ENCODE measurements at regions not wholly inside any gene's neighbourhood (a gene's known extent, or its start where the extent isn't known, plus 50 kb on each side); places are given as distances from the start of the nearest gene placed in this dataset.

DNA sequence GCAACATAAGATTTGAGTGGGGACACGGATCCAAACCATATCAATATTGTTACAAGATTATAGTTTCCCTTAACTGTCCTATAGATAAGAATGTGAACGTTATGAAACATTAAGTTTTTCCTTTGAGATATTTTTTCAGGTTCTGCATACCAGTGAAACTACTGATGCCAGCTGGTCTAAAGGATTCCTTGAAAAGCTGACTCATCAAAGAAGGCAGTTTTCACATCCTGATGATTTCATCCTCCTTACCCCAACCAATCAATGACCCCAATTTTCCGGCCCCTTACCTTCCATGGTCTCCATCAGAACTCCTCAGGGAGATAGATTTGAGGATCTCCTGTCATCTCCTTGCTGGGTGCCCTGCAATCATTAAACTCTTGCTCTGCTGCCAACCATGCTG, 64.1 kb upstream of the HS3ST4 start:
- Histone ChIP-seq H2BK5ac (ENCODE audit: low read depth, low read length, poor library complexity, severe bottlenecking) (no peak overlapping the region), H3K79me1 (ENCODE audit: low read depth in 1 of 2, low read length in 2 of 2) (no peaks in the 10 kb centered on the region), H3K27me3 (ENCODE audit: control insufficient read depth, insufficient read depth, low read length) (no peaks in the 10 kb centered on the region), H3K9ac (ENCODE audit: low read depth, low read length) (no peak overlapping the region), H2BK120ac (ENCODE audit: low read depth, low read length) (no peak overlapping the region), H4K5ac (ENCODE audit: low read depth, low read length) (no peak overlapping the region), H2BK15ac (ENCODE audit: low read depth, low read length) (no peak overlapping the region), H3K4me2 (ENCODE audit: low read depth, low read length) (no peak overlapping the region), H3K14ac (replicated peaks; ENCODE audit: low read depth, low read length) (no peak overlapping the region), H3K18ac (ENCODE audit: low read depth, low read length) (no peak overlapping the region), H3K9me3 (ENCODE audit: control insufficient read depth, insufficient read depth, low read length) (peaks cover 7% of the 10 kb centered on the region; the same call in 1 of the 2 replicates), H4K20me1 (ENCODE audit: insufficient read depth, low read length) (no peaks in the 10 kb centered on the region), H3K27ac (ENCODE audit: insufficient read depth, low read length) (no peak overlapping the region), H3K9me1 (ENCODE audit: insufficient read depth, low read length) (no peaks in the 10 kb centered on the region), H3K4me1 (ENCODE audit: control insufficient read depth, insufficient read depth, low read length) (no peaks in the 10 kb centered on the region), H3K4ac (ENCODE audit: low read depth, low read length) (no peak overlapping the region), H2AFZ (replicated peaks; ENCODE audit: low read length, poor library complexity) (no peak overlapping the region), H2AK5ac (ENCODE audit: low read depth, low read length) (no peak overlapping the region), H4K8ac (ENCODE audit: low read depth in 2 of 2, low read length in 2 of 2) (no peak overlapping the region), H3K56ac (ENCODE audit: extremely low read depth, insufficient read depth, low read length) (no peak overlapping the region), H2AK9ac (replicated peaks; ENCODE audit: low read depth, low read length, poor library complexity) (no peak overlapping the region), H3K4me3 (ENCODE audit: insufficient read depth, low read depth, low read length) (no peak overlapping the region), H2BK20ac (ENCODE audit: low read depth, low read length) (no peak overlapping the region), H3K36me3 (ENCODE audit: control insufficient read depth, insufficient read depth, low read length) (no peaks in the 10 kb centered on the region), H4K91ac (ENCODE audit: insufficient read depth, low read depth, low read length) (no peak overlapping the region), H3K23ac (ENCODE audit: low read depth, low read length) (no peak overlapping the region)
- DNase-seq: no peak
- TF ChIP-seq POLR2A (IDR thresholded peaks at IDR 0.05; ENCODE audit: low read depth, low read length) (no peak), CEBPB (IDR thresholded peaks at IDR 0.05; ENCODE audit: low read depth, low read length) (no peak), BHLHE40 (IDR thresholded peaks at IDR 0.05; ENCODE audit: low read depth, low read length) (no peak), MAFK (IDR thresholded peaks at IDR 0.05; ENCODE audit: low read depth, low read length) (peak; percentile 72)
- TF ChIP-seq, protein P1, sequence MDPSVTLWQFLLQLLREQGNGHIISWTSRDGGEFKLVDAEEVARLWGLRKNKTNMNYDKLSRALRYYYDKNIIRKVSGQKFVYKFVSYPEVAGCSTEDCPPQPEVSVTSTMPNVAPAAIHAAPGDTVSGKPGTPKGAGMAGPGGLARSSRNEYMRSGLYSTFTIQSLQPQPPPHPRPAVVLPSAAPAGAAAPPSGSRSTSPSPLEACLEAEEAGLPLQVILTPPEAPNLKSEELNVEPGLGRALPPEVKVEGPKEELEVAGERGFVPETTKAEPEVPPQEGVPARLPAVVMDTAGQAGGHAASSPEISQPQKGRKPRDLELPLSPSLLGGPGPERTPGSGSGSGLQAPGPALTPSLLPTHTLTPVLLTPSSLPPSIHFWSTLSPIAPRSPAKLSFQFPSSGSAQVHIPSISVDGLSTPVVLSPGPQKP (IDR thresholded peaks at IDR 0.05; ENCODE audit: borderline replicate concordance, low read depth, low read length): no peak
- dilution Hi-C loops (cut with HindIII; ENCODE audit: low sequenced_read_pairs, unreplicated experiment): no loop called here
- BruUV-seq (replicated peaks): no TSS peak
- in situ Hi-C loops (cut with MboI; ENCODE audit: low sequenced_read_pairs): no loop called here
- intact Hi-C loops (cut with micrococcal nuclease): no loop called here
- no CpG with 5 or more reads among the region's 3 CpGs for WGBS, 2 experiments (ENCODE audit: extremely low coverage in 2 of 2, insufficient read length in 1 of 2)
- ChIA-PET POLR2A (ENCODE audit: unreplicated experiment) (no interaction called here), CTCF (no interaction called here)
- no peak for ATAC-seq (ENCODE audit: low read depth)
